Upper lobe of right lung (tissue), 1 donor: ENCODE measurements at regions not wholly inside any gene's neighbourhood (a gene's known extent, or its start where the extent isn't known, plus 50 kb on each side); places are given as distances from the start of the nearest gene placed in this dataset.

Source experiments
- ATAC-seq: fragments of 200-7000 bp; cut with Tn5 transposase; one replicate; pipeline ENCODE4 v1.9.1; 2020; ENCODE audit warnings: mild to moderate bottlenecking, moderate library complexity
- DNase-seq: peaks from one replicate; pipeline ENCODE4 v3.0.0-alpha.2; 2020
- H3K27ac ChIP-seq: fragments of 200-600 bp; one replicate; pipeline ENCODE4 v1.8.0; 2022
- H3K27me3 ChIP-seq: fragments of 200-600 bp; one replicate; pipeline ENCODE4 v1.8.0; 2022; ENCODE audit warnings: mild to moderate bottlenecking
- H3K36me3 ChIP-seq: fragments of 200-600 bp; one replicate; pipeline ENCODE4 v1.8.0; 2022
- H3K4me1 ChIP-seq: fragments of 200-600 bp; one replicate; pipeline ENCODE4 v1.8.0; 2022
- H3K4me3 ChIP-seq: fragments of 200-600 bp; one replicate; pipeline ENCODE4 v1.8.0; 2022; ENCODE audit warnings: mild to moderate bottlenecking
- H3K9me3 ChIP-seq: fragments of 200-600 bp; one replicate; pipeline ENCODE4 v1.8.0; 2022
- CTCF ChIP-seq: fragments of 200-600 bp; IDR thresholded peaks from one replicate; pipeline ENCODE4 v1.8.0; 2022; ENCODE audit warnings: antibody characterized with exemption
- intact Hi-C: fragments of 100-400 bp; cut with DNase I; formaldehyde crosslinking; loops from one replicate; pipeline ENCODE4 v1.11.0; 2022
- donor health status: DM: no; HTN: yes; CAD: no; lungs with severe emphysema.

GRCh38 chr11:116465056-116465455 lies 307.7 kb downstream of the BUD13 start:
- Histone ChIP-seq H3K4me3 (no peak overlapping the region), H3K27ac (no peak overlapping the region), H3K4me1 (no peaks in the 10 kb centered on the region), H3K9me3 (no peaks in the 10 kb centered on the region), H3K36me3 (no peaks in the 10 kb centered on the region), H3K27me3 (no peaks in the 10 kb centered on the region)
- intact Hi-C loops = no loop called here
- DNase-seq (no peak), ATAC-seq (no peak)
- TF ChIP-seq CTCF = no peak

- no peak for ATAC-seq
Measured at GRCh38 chr11:116461789-116462188, 311.0 kb downstream of the BUD13 start.

GRCh38 chr11:116460156-116460920 lies 312.4 kb downstream of the BUD13 start:
- Histone ChIP-seq H3K9me3 (no peaks in the 10 kb centered on the region), H3K27ac (no peak overlapping the region), H3K36me3 (no peaks in the 10 kb centered on the region), H3K4me1 (no peaks in the 10 kb centered on the region), H3K27me3 (no peaks in the 10 kb centered on the region), H3K4me3 (no peak overlapping the region)
- DNase-seq (no peak), ATAC-seq (no peak)
- intact Hi-C loops = no loop called here
- no peak for TF ChIP-seq CTCF

More at GRCh38 chr11:116461789-116462188, 311.0 kb downstream of the BUD13 start:
- no peak for DNase-seq
- Histone ChIP-seq H3K27me3 (no peaks in the 10 kb centered on the region), H3K36me3 (no peaks in the 10 kb centered on the region), H3K27ac (no peak overlapping the region), H3K4me3 (no peak overlapping the region), H3K4me1 (no peaks in the 10 kb centered on the region), H3K9me3 (no peaks in the 10 kb centered on the region)
- intact Hi-C loops = no loop called here
- no peak for TF ChIP-seq CTCF

- Histone ChIP-seq H3K4me1 (no peaks in the 10 kb centered on the region), H3K4me3 (no peak overlapping the region), H3K9me3 (no peaks in the 10 kb centered on the region), H3K27me3 (no peaks in the 10 kb centered on the region), H3K36me3 (no peaks in the 10 kb centered on the region), H3K27ac (no peak overlapping the region)
- DNase-seq (no peak), ATAC-seq (no peak)
- no peak for TF ChIP-seq CTCF
- intact Hi-C loops = no loop called here
Measured at GRCh38 chr11:116459185-116460045, 313.4 kb downstream of the BUD13 start.

- DNase-seq (no peak), ATAC-seq (no peak)
- Histone ChIP-seq H3K4me3 (no peak overlapping the region), H3K27me3 (no peaks in the 10 kb centered on the region), H3K4me1 (no peaks in the 10 kb centered on the region), H3K9me3 (no peaks in the 10 kb centered on the region), H3K36me3 (no peaks in the 10 kb centered on the region), H3K27ac (no peak overlapping the region)
- intact Hi-C loops = no loop called here
- TF ChIP-seq CTCF = no peak
Measured at GRCh38 chr11:116458546-116458945, 314.2 kb downstream of the BUD13 start.
